AG04449 (cell line): ENCODE measurements at regions not wholly inside any gene's neighbourhood (a gene's known extent, or its start where the extent isn't known, plus 50 kb on each side); places are given as distances from the start of the nearest gene placed in this dataset.

Experiments
- CTCF ChIA-PET: fragments of 350-600 bp; formaldehyde crosslinking; extraction: SDS; loops from one replicate; lab custom pipeline; 2021; ENCODE audit warnings: antibody characterized with exemption; lab: Yijun Ruan, JAX
- POLR2A ChIA-PET: fragments of 400-600, 350-600 bp; formaldehyde crosslinking; extraction: SDS; loops from one replicate; lab custom pipeline; 2020; ENCODE audit warnings: antibody characterized with exemption, inconsistent platforms; lab: Yijun Ruan, JAX
- DNase-seq: peaks from one replicate; pipeline ENCODE4 v3.0.0-alpha.2; 2010; ENCODE audit warnings: low read depth, low spot score
- H3K4me3 ChIP-seq: 2 replicates; pipeline ENCODE4 v1.5.1; 2011; ENCODE audit warnings: low read depth, mild to moderate bottlenecking, control low read depth, low read length
- CTCF ChIP-seq: IDR thresholded peaks from one replicate; pipeline ENCODE4 v1.5.1; 2011; ENCODE audit warnings: mild to moderate bottlenecking, moderate library complexity, low read length, control low read depth, inconsistent platforms; ENCODE audit not compliant: insufficient read depth; ENCODE audit errors: missing control alignments

- ChIA-PET POLR2A (interaction anchor here (0.6 kb wide), 1 partner anchor 592 kb away, joined by 3 read pairs; no protein-coding TSS in a partner anchor), CTCF (no interaction called here)
These were observed 548.4 kb upstream of the BRINP3 start for GRCh38 chr1:191025896-191026642.

GRCh38 chr1:191026828-191027227, 549.2 kb upstream of the BRINP3 start:
- ChIA-PET POLR2A (interaction anchor here (0.6 kb wide), 1 partner anchor 591 kb away, joined by 3 read pairs; no protein-coding TSS in a partner anchor), CTCF (no interaction called here)
- H3K4me3 ChIP-seq, result no peak overlapping the region
- no peak for DNase-seq
- no peak for TF ChIP-seq CTCF

More at GRCh38 chr1:191025896-191026642, 548.4 kb upstream of the BRINP3 start:
- no peak overlapping the region for H3K4me3 ChIP-seq
- no peak for DNase-seq
- no peak for TF ChIP-seq CTCF

DNA sequence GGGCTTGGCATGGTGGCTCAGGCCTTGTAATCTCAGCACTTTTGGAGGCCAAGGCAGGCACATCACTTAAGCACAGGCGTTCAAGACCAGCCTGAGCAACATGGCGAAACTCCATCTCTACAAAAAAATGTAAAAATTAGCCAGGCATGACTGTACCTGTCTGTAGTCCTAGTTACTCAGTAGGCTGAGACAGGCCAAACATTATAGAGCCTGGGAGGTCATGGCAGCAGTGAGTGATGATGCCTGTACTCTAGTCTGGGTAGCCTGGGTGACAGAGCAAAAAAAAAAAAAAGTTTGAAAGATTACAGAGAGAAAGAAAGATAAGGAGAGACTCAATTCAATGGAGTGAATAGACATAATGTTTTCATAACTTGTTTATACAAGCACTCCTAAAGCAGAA, 556.5 kb upstream of the BRINP3 start:
- DNase-seq, result no peak
- no peak overlapping the region for H3K4me3 ChIP-seq
- ChIA-PET POLR2A (no interaction called here), CTCF (no interaction called here)
- no peak for TF ChIP-seq CTCF

- TF ChIP-seq CTCF, result no peak
- ChIA-PET CTCF (no interaction called here), POLR2A (no interaction called here)
- no peak for DNase-seq
- H3K4me3 ChIP-seq, result no peak overlapping the region
These were observed 565.4 kb upstream of the BRINP3 start for GRCh38 chr1:191043066-191043465.

DNA sequence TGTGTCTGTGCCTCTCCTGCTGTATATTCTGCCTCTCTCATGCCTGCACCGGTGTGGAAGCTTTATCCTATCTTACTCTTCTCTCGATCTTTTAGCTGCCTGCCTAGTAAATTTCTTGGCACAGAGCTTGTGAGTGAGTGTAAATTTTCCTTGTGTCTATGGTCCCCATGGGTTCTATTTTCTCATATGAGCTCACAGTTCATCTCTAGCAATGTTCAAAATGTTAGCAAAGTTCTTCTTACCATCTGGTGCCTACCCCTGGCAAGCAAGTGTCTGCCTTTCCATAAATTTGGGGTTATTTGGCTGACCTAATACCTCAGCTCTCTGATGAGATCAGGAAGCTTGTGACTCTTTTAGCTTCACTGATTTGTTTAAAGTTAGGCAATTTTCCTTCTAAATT, 572.1 kb upstream of the BRINP3 start:
- no peak overlapping the region for H3K4me3 ChIP-seq
- TF ChIP-seq CTCF, result no peak
- DNase-seq, result no peak
- CTCF ChIA-PET, result no interaction called here
- POLR2A ChIA-PET, result no interaction called here

DNA sequence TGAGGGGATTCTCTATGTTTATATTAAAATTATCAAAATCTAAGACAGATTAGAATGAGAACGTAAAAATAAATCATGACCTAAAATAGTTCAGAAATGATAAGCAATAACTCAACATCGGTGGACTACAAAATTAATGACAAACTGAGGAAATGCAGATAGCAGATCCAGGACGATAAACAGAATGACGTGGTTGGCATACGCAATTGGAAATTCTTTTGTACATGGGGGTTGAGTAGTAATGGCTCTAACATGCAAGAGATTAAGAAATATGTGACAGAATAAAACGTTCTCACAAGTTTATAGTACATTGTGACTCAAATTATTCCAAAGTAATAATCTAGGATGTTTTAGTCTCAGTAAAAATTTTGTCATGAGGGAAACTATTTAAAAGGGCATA, 575.2 kb upstream of the BRINP3 start:
- ChIA-PET CTCF (no interaction called here), POLR2A (no interaction called here)
- no peak for TF ChIP-seq CTCF
- no peak overlapping the region for H3K4me3 ChIP-seq
- no peak for DNase-seq
